H1 (cell line): ENCODE measurements at regions not wholly inside any gene's neighbourhood (a gene's known extent, or its start where the extent isn't known, plus 50 kb on each side); places are given as distances from the start of the nearest gene placed in this dataset.

Source experiments
- CTCF ChIA-PET: fragments of 300-600 bp; sonication (Branson Sonifier 250); formaldehyde crosslinking; loops from one replicate; lab custom pipeline; 2021; ENCODE audit not compliant: partially characterized antibody; lab: Charles Lee
- POLR2A ChIA-PET: fragments of 300-600 bp; sonication (Branson Sonifier 250); formaldehyde crosslinking; loops from one replicate; lab custom pipeline; 2021; ENCODE audit warnings: inconsistent platforms; ENCODE audit not compliant: partially characterized antibody; lab: Charles Lee
- DNase-seq, 2 experiments: peaks; one replicate each; pipeline versions ENCODE4 v3.0.0 to v3.0.0-alpha.2; 2010 to 2022; ENCODE audit warnings: low spot score in 2 of 2, low read depth in 1 of 2, mixed read lengths in 1 of 2
- FAIRE-seq: peaks from 2 replicates; lab custom pipeline; 2011; peaks lifted over from hg19 to GRCh38; lab: Jason Lieb, UNC
- H2AFZ ChIP-seq: 2 replicates; pipeline ENCODE4 v1.8.1; 2012; ENCODE audit warnings: low read length, inconsistent platforms
- H2AK5ac ChIP-seq: 2 replicates; pipeline ENCODE4 v1.6.1; 2013; ENCODE audit warnings: low read depth, low read length
- H2BK120ac ChIP-seq: replicated peaks from 2 replicates; pipeline ENCODE3; 2013; ENCODE audit warnings: low read depth, low read length, inconsistent platforms
- H2BK12ac ChIP-seq: 2 replicates; pipeline ENCODE4 v1.6.1; 2013; ENCODE audit warnings: low read depth, low read length
- H2BK15ac ChIP-seq: 2 replicates; pipeline ENCODE4 v1.6.1; 2013; ENCODE audit warnings: low read length
- H2BK20ac ChIP-seq: 2 replicates; pipeline ENCODE4 v1.6.1; 2013; ENCODE audit warnings: low read length
- H2BK5ac ChIP-seq: 2 replicates; pipeline ENCODE4 v1.6.1; 2013; ENCODE audit warnings: low read depth, low read length
- H3K14ac ChIP-seq: 2 replicates; pipeline ENCODE4 v1.6.1; 2013; ENCODE audit warnings: inconsistent platforms; ENCODE audit not compliant: insufficient read length
- H3K18ac ChIP-seq: 2 replicates; pipeline ENCODE4 v1.6.1; 2013; ENCODE audit warnings: low read length; ENCODE audit errors: extremely low read depth
- H3K23ac ChIP-seq: 2 replicates; pipeline ENCODE4 v1.6.1; 2013; ENCODE audit warnings: inconsistent platforms; ENCODE audit not compliant: insufficient read length
- H3K23me2 ChIP-seq: 2 replicates; pipeline ENCODE4 v1.6.1; 2013; ENCODE audit warnings: low read depth, low read length
- H3K27ac ChIP-seq: 2 replicates; pipeline ENCODE4 v1.6.1; 2011; ENCODE audit warnings: low read depth, low read length, inconsistent platforms
- H3K27me3 ChIP-seq, 4 experiments: replicated peaks in 1 of 4; 1 replicate in 1 of 4; 2 replicates in 3 of 4; pipeline versions ENCODE4 v1.6.1 to v1.8.1; 2011 to 2013; ENCODE audit warnings: low read length in 3 of 4, mild to moderate bottlenecking in 3 of 4, inconsistent platforms in 2 of 4, mixed read lengths in 2 of 4, moderate library complexity in 1 of 4; ENCODE audit not compliant: control insufficient read depth in 3 of 4, insufficient read depth in 3 of 4; ENCODE audit errors: extremely low read depth in 1 of 4
- H3K36me3 ChIP-seq, 4 experiments: 2 replicates each; pipeline versions ENCODE4 v1.6.1 to v1.8.1; 2011 to 2013; ENCODE audit warnings: mild to moderate bottlenecking in 4 of 4, low read length in 3 of 4, moderate library complexity in 2 of 4, control low read depth in 1 of 4, inconsistent platforms in 1 of 4; ENCODE audit not compliant: insufficient read depth in 4 of 4, control insufficient read depth in 2 of 4
- H3K4ac ChIP-seq: replicated peaks from 2 replicates; pipeline ENCODE3; 2013; ENCODE audit warnings: low read length, low read depth, mixed read lengths, inconsistent platforms; ENCODE audit not compliant: insufficient read length
- H3K4me1 ChIP-seq, 4 experiments: replicated peaks in 1 of 4; 1 replicate in 1 of 4; 2 replicates in 3 of 4; pipeline versions ENCODE4 v1.6.1 to v1.8.1; 2011 to 2013; ENCODE audit warnings: low read length in 3 of 4, inconsistent platforms in 2 of 4, mixed read lengths in 1 of 4; ENCODE audit not compliant: insufficient read depth in 4 of 4, control insufficient read depth in 3 of 4
- H3K4me2 ChIP-seq, 2 experiments: 2 replicates each; pipeline versions ENCODE4 v1.6.1 to v1.8.1; 2011 to 2013; ENCODE audit warnings: low read depth in 2 of 2, low read length in 2 of 2, control low read depth in 1 of 2, inconsistent platforms in 1 of 2, mild to moderate bottlenecking in 1 of 2; ENCODE audit not compliant: insufficient read depth in 1 of 2
- H3K4me3 ChIP-seq, 4 experiments: fragments of 200-600, 300-600 bp in 1 of 4; sonication (generic), shearing (Covaris generic), sonication (Bioruptor Twin) in 1 of 4; 2 replicates each; pipeline versions ENCODE4 v1.5.1 to v1.8.1; 2011 to 2016; ENCODE audit warnings: low read length in 4 of 4, low read depth in 3 of 4, control low read depth in 2 of 4, inconsistent platforms in 2 of 4, mild to moderate bottlenecking in 2 of 4, mixed read lengths in 1 of 4, moderate library complexity in 1 of 4; ENCODE audit not compliant: insufficient read depth in 2 of 4; ENCODE audit errors: extremely low read depth in 1 of 4
- H3K56ac ChIP-seq: replicated peaks from 2 replicates; pipeline ENCODE3; 2013; ENCODE audit warnings: low read depth, mild to moderate bottlenecking, mixed read lengths, low read length, inconsistent platforms; ENCODE audit not compliant: insufficient read length
- H3K79me1 ChIP-seq: 2 replicates; pipeline ENCODE4 v1.6.1; 2013; ENCODE audit warnings: low read depth, low read length, control low read depth
- H3K79me2 ChIP-seq, 2 experiments: 2 replicates each; pipeline versions ENCODE4 v1.6.1 to v1.8.1; 2012 to 2013; ENCODE audit warnings: low read length in 2 of 2, mild to moderate bottlenecking in 2 of 2, inconsistent platforms in 1 of 2; ENCODE audit not compliant: insufficient read depth in 2 of 2, control insufficient read depth in 1 of 2
- H3K9ac ChIP-seq, 4 experiments: replicated peaks in 1 of 4; 1 replicate in 1 of 4; 2 replicates in 3 of 4; pipeline versions ENCODE4 v1.6.1 to v1.8.1; 2011 to 2013; ENCODE audit warnings: low read depth in 3 of 4, low read length in 3 of 4, control low read depth in 2 of 4, mild to moderate bottlenecking in 2 of 4, moderate library complexity in 2 of 4, inconsistent platforms in 1 of 4; ENCODE audit errors: extremely low read depth in 1 of 4
- H3K9me3 ChIP-seq, 2 experiments: 2 replicates each; pipeline versions ENCODE4 v1.6.1 to v1.8.1; 2012 to 2013; ENCODE audit warnings: mild to moderate bottlenecking in 2 of 2, moderate library complexity in 2 of 2, control low read depth in 1 of 2, inconsistent platforms in 1 of 2, low read depth in 1 of 2, low read length in 1 of 2, mixed read lengths in 1 of 2; ENCODE audit not compliant: insufficient read depth in 2 of 2
- H4K20me1 ChIP-seq, 2 experiments: replicated peaks in 1 of 2; 2 replicates each; pipeline versions ENCODE3 to v1.8.1; 2011 to 2013; ENCODE audit warnings: inconsistent platforms in 2 of 2, low read length in 2 of 2, mild to moderate bottlenecking in 1 of 2; ENCODE audit not compliant: insufficient read depth in 2 of 2, control insufficient read depth in 1 of 2
- H4K5ac ChIP-seq: 2 replicates; pipeline ENCODE4 v1.6.1; 2013; ENCODE audit warnings: low read length, low read depth, mixed read lengths, inconsistent platforms; ENCODE audit not compliant: insufficient read length
- H4K8ac ChIP-seq: 2 replicates; pipeline ENCODE4 v1.8.0; 2013; ENCODE audit warnings: mild to moderate bottlenecking, moderate library complexity, low read length, inconsistent platforms; ENCODE audit not compliant: insufficient read depth; ENCODE audit errors: extremely low read depth
- H4K91ac ChIP-seq: replicated peaks from 2 replicates; pipeline ENCODE3; 2013; ENCODE audit warnings: low read length, mixed read lengths, inconsistent platforms; ENCODE audit not compliant: insufficient read length
- BRCA1 ChIP-seq: IDR thresholded peaks from 2 replicates; pipeline ENCODE4 v1.6.1; 2012; ENCODE audit warnings: low read depth, low read length, improper control_type of control experiment
- CBX8 ChIP-seq: fragments of 300-800, 300-1000 bp; sonication (generic); IDR thresholded peaks from 2 replicates; pipeline ENCODE4 v1.7.1; 2016; ENCODE audit warnings: low read depth, low read length, borderline replicate concordance
- CEBPB ChIP-seq: IDR thresholded peaks from 2 replicates; pipeline ENCODE4 v1.6.1; 2012; ENCODE audit warnings: low read depth, low read length
- CHD2 ChIP-seq: IDR thresholded peaks from 2 replicates; pipeline ENCODE4 v1.6.1; 2012; ENCODE audit warnings: low read length, improper control_type of control experiment
- CREB1 ChIP-seq: IDR thresholded peaks from 2 replicates; pipeline ENCODE4 v1.6.1; 2012; ENCODE audit warnings: inconsistent platforms
- CTBP2 ChIP-seq: IDR thresholded peaks from 2 replicates; pipeline ENCODE4 v1.7.0; 2011; ENCODE audit warnings: borderline replicate concordance, mild to moderate bottlenecking, moderate library complexity, mixed read lengths, low read length; ENCODE audit not compliant: insufficient read depth, insufficient read length
- GABPA ChIP-seq: IDR thresholded peaks from 2 replicates; pipeline ENCODE4 v1.6.1; 2011; ENCODE audit warnings: mild to moderate bottlenecking, low read length, moderate library complexity, borderline replicate concordance; ENCODE audit not compliant: insufficient read depth
- HDAC2 ChIP-seq, 2 experiments: fragments of 300-600 bp in 1 of 2; sonication (generic) in 1 of 2; IDR thresholded peaks; 2 replicates each; pipeline ENCODE4 v1.6.1; 2011 to 2012; ENCODE audit warnings: low read depth in 2 of 2, low read length in 2 of 2, mild to moderate bottlenecking in 2 of 2, moderate library complexity in 2 of 2, borderline replicate concordance in 1 of 2, inconsistent platforms in 1 of 2
- MAFK ChIP-seq: IDR thresholded peaks from 2 replicates; pipeline ENCODE4 v1.6.1; 2012; ENCODE audit warnings: low read depth, mild to moderate bottlenecking, improper control_type of control experiment, low read length
- RBBP5 ChIP-seq: IDR thresholded peaks from 2 replicates; pipeline ENCODE4 v1.7.1; 2012; ENCODE audit warnings: low read depth, mild to moderate bottlenecking, inconsistent platforms, low read length, moderate library complexity, borderline replicate concordance
- SIN3A ChIP-seq, 2 experiments: IDR thresholded peaks in 1 of 2; conservative IDR thresholded peaks in 1 of 2; 2 replicates each; pipeline ENCODE4 v1.6.1; 2011 to 2012; ENCODE audit warnings: low read length in 2 of 2, improper control_type of control experiment in 1 of 2, low read depth in 1 of 2, mild to moderate bottlenecking in 1 of 2
- SP1 ChIP-seq: IDR thresholded peaks from 2 replicates; pipeline ENCODE4 v1.6.1; 2011; ENCODE audit warnings: low read depth, low read length
- SUZ12 ChIP-seq: fragments of 200-600 bp; sonication (generic); IDR thresholded peaks from 2 replicates; pipeline ENCODE4 v1.6.1; 2012; ENCODE audit warnings: mild to moderate bottlenecking, inconsistent platforms, low read length, moderate library complexity, mixed read lengths
- TAF1 ChIP-seq: IDR thresholded peaks from 2 replicates; pipeline ENCODE4 v1.6.1; 2011; ENCODE audit warnings: mild to moderate bottlenecking, low read depth, low read length
- TEAD4 ChIP-seq: IDR thresholded peaks from 2 replicates; pipeline ENCODE4 v1.6.1; 2012; ENCODE audit warnings: low read depth, low read length, inconsistent platforms, mixed read lengths
- ZNF274 ChIP-seq: IDR thresholded peaks from 2 replicates; pipeline ENCODE4 v1.7.0; 2012; ENCODE audit warnings: low read length, borderline replicate concordance; ENCODE audit errors: extremely low read depth
- WGBS, 2 experiments: shearing (Covaris generic) in 1 of 2; methylation state at CpG; one replicate each; pipeline versions ENCODE4 v1.1.6 to v1.1.7; 2013 to 2015; ENCODE audit warnings: low lambda C conversion rate in 2 of 2, mixed read lengths in 2 of 2, inconsistent platforms in 1 of 2, low coverage in 1 of 2, missing lambda C conversion rate in 1 of 2; ENCODE audit not compliant: insufficient replicate concordance in 2 of 2, insufficient coverage in 1 of 2, insufficient read length in 1 of 2; ENCODE audit errors: extremely low coverage in 1 of 2, missing lambda C conversion rate in 1 of 2; 5-methylcytosine and 5-hydroxymethylcytosine counted together

DNA sequence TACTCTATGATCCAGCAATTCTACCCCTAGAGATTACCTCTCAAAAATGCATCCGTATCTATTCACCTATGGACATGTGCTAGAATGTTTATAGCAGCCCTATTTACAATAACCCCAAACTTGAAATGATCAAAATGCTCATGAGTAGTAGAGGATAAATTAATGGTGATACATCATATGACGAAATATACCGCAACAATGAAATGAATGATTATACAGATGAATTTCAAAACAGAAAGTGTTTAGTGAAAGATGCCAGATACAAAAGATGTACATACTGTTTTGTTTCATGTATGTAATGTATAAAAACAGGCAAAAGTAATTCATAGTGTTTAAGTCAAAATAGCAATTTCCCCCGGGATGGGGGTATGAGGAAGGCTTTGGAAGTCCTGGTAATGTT, 91.0 kb upstream of the CD55 start:
- Histone ChIP-seq H3K27ac (no peak overlapping the region), H3K36me3 (no peaks in the 10 kb centered on the region), H2AFZ (no peak overlapping the region), H3K23me2 (no peaks in the 10 kb centered on the region), H4K8ac (no peak overlapping the region), H3K56ac (no peak overlapping the region), H3K9ac (no peak overlapping the region), H3K14ac (no peak overlapping the region), H2BK15ac (no peak overlapping the region), H4K5ac (no peak overlapping the region), H3K4me1 (no peaks in the 10 kb centered on the region), H3K79me1 (no peaks in the 10 kb centered on the region), H2AK5ac (no peak overlapping the region), H3K27me3 (no peaks in the 10 kb centered on the region), H2BK20ac (no peak overlapping the region), H3K4me2 (no peak overlapping the region), H3K23ac (no peak overlapping the region), H3K4ac (no peak overlapping the region), H4K20me1 (no peaks in the 10 kb centered on the region), H3K4me3 (no peak overlapping the region), H3K79me2 (no peaks in the 10 kb centered on the region), H3K9me3 (no peaks in the 10 kb centered on the region), H2BK120ac (no peak overlapping the region), H3K18ac (no peak overlapping the region), H4K91ac (no peak overlapping the region), H2BK5ac (no peak overlapping the region), H2BK12ac (no peak overlapping the region)
- DNase-seq, result no peak
- ChIA-PET POLR2A (no interaction called here), CTCF (interaction anchor here (0.6 to 2.4 kb wide), 4 partner anchors 10 to 375 kb away, joined by 3 to 7 read pairs (median 4); no protein-coding TSS in a partner anchor)
- FAIRE-seq, result no peak
- WGBS, 2 experiments, result 81% methylated on average over 4 of the region's 4 CpGs; no CpG with 5 or more reads in 1 of the 2 experiments
- TF ChIP-seq SP1 (no peak), BRCA1 (no peak), CTBP2 (no peak), HDAC2 (IDR thresholded peaks at IDR 0.05; ENCODE audit: borderline replicate concordance in 1 of 2, low read depth in 2 of 2, low read length in 2 of 2) (no peak), CHD2 (no peak), CEBPB (no peak), SIN3A (conservative IDR thresholded peaks at IDR 0.05 in 1 of 2, IDR thresholded peaks at IDR 0.05 in 1 of 2; ENCODE audit: low read depth in 1 of 2, low read length in 2 of 2) (no peak), SUZ12 (no peak), ZNF274 (no peak), MAFK (no peak), TEAD4 (no peak), RBBP5 (no peak), CBX8 (no peak), GABPA (no peak), CREB1 (no peak), TAF1 (no peak)
